RWPE2 (cell line): ENCODE measurements at regions not wholly inside any gene's neighbourhood (a gene's known extent, or its start where the extent isn't known, plus 50 kb on each side); places are given as distances from the start of the nearest gene placed in this dataset.

Source experiments
- ATAC-seq: fragments of 200-7000 bp; cut with Tn5 transposase; 3 replicates; pipeline ENCODE4 v1.9.1; 2021; ENCODE audit warnings: low read depth
- DNase-seq: peaks from one replicate; pipeline ENCODE4 v3.0.0-alpha.2; 2020; ENCODE audit warnings: low spot score
- H3K27ac ChIP-seq: fragments of 450-650 bp; 2 replicates; pipeline ENCODE4 v1.5.1; 2017; ENCODE audit warnings: mild to moderate bottlenecking; ENCODE audit not compliant: poor library complexity, severe bottlenecking
- H3K27me3 ChIP-seq: fragments of 250-450 bp; sonication (Bioruptor Pico); 2 replicates; pipeline ENCODE4 v1.5.1; 2021; ENCODE audit warnings: mild to moderate bottlenecking, moderate library complexity; ENCODE audit not compliant: insufficient read depth, poor library complexity, severe bottlenecking
- H3K36me3 ChIP-seq: fragments of 250-450 bp; sonication (Bioruptor Pico); 2 replicates; pipeline ENCODE4 v1.5.1; 2020; ENCODE audit warnings: low read depth, mild to moderate bottlenecking, moderate library complexity
- H3K4me1 ChIP-seq: fragments of 250-450 bp; sonication (Bioruptor Pico); 2 replicates; pipeline ENCODE4 v1.5.1; 2021; ENCODE audit warnings: mild to moderate bottlenecking, moderate library complexity; ENCODE audit not compliant: insufficient read depth, poor library complexity, severe bottlenecking
- H3K4me3 ChIP-seq: fragments of 250-450 bp; sonication (Bioruptor Pico); 2 replicates; pipeline ENCODE4 v1.5.1; 2021; ENCODE audit warnings: mild to moderate bottlenecking, moderate library complexity; ENCODE audit not compliant: severe bottlenecking
- H3K9me3 ChIP-seq: fragments of 250-450 bp; sonication (Bioruptor Pico); 2 replicates; pipeline ENCODE4 v1.5.1; 2021; ENCODE audit warnings: mild to moderate bottlenecking, moderate library complexity; ENCODE audit not compliant: severe bottlenecking
- CTCF ChIP-seq: fragments of 450-650 bp; IDR thresholded peaks from one replicate; pipeline ENCODE4 v1.5.1; 2017; ENCODE audit warnings: mild to moderate bottlenecking, moderate library complexity; ENCODE audit not compliant: poor library complexity, severe bottlenecking

DNA sequence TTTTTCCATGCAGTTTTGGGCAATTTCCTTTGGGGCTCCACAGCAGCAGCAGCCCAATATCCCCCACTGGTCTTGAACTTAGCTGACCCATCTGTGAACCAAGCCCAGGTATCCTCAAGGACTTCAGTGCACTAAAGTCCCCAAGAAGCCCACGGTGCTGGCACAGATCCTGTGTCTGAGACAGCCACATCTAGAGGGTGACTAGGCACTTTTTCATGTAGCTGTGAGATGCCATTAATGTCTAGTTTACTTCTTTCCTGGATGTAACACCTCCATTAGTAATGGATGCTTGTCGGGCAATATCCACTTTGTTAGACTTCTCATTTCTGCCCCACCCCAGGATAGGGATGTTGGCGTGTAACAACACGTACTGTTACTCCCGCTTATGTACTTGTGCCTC lies 117.9 kb downstream of the GPCPD1 start:
- no peak for TF ChIP-seq CTCF
- H3K27me3 ChIP-seq: peaks cover 7% of the 10 kb centered on the region
- no peak overlapping the region for H3K27ac ChIP-seq
- no peak for ATAC-seq
- no peak overlapping the region for H3K4me3 ChIP-seq
- no peaks in the 10 kb centered on the region for H3K9me3 ChIP-seq
- DNase-seq: no peak
- H3K36me3 ChIP-seq: no peaks in the 10 kb centered on the region
- H3K4me1 ChIP-seq: no peaks in the 10 kb centered on the region

DNA sequence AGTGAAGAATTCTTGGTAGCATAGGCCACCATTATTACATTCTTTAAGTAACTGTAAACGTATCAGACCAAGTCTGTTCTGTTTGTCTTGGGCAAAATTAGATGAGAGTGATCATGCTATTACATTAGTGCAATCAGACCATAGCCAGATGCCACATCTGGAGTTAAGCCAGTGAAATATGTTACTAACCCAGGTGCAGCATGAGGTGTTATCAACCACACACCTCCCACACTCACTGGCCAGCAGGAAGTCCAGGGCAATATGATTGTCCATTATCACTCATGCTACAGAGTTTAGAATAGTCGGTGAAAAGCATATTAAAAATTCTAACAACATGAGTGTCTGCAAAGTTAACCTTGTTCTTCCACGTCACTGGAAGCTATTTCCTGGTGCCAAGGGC lies 119.4 kb downstream of the GPCPD1 start:
- Histone ChIP-seq H3K36me3 (no peaks in the 10 kb centered on the region), H3K27me3 (peaks cover 7% of the 10 kb centered on the region), H3K27ac (no peak overlapping the region), H3K9me3 (no peaks in the 10 kb centered on the region), H3K4me1 (no peaks in the 10 kb centered on the region), H3K4me3 (no peak overlapping the region)
- no peak for TF ChIP-seq CTCF
- ATAC-seq (no peak), DNase-seq (no peak)

DNA sequence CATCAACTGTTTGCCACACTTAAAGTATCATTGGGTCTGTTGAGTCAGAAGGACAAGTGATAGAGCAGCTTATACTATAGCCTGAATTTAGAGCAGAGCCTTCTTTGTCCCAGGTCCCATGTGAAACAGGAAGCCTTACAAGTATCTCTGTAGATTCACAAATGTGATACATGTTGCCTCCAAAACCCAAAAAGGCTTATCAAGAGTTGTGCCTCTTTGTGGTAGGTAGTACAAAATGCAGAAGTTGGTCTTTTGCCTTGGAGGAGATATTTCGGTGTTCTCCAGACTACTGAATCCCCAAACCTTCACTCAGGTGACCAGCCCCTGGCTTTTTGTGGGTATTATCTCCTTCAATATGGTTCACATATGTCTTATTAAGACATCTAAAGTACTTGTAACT lies 121.2 kb downstream of the GPCPD1 start:
- no peak for TF ChIP-seq CTCF
- H3K27ac ChIP-seq: no peak overlapping the region
- H3K9me3 ChIP-seq: no peaks in the 10 kb centered on the region
- ATAC-seq (no peak), DNase-seq (no peak)
- no peaks in the 10 kb centered on the region for H3K36me3 ChIP-seq
- no peak overlapping the region for H3K4me3 ChIP-seq
- peaks cover 7% of the 10 kb centered on the region for H3K27me3 ChIP-seq
- no peaks in the 10 kb centered on the region for H3K4me1 ChIP-seq

DNA sequence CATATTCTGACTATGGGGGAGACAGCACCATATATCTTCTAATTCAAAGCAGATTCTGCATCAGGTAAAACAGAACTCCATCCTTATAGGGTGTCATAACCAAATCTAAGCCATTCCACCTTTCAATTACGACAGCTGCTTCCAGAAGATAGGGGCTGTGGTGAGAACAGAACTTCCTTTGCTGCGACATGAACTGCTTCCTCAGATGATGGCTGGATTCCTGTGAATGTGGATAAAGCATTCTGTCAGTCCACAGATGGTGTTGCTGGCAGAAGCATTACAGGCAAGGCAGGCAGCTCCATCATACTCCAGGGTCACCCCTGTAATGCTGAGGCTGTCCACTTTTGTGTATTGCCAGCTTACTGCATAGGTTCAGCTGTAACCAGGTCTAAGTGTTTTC lies 122.0 kb downstream of the GPCPD1 start:
- ATAC-seq: no peak
- DNase-seq: no peak
- TF ChIP-seq CTCF: no peak
- Histone ChIP-seq H3K36me3 (no peaks in the 10 kb centered on the region), H3K27ac (no peak overlapping the region), H3K27me3 (peaks cover 7% of the 10 kb centered on the region), H3K9me3 (no peaks in the 10 kb centered on the region), H3K4me3 (no peak overlapping the region), H3K4me1 (no peaks in the 10 kb centered on the region)

- Histone ChIP-seq H3K4me1 (no peaks in the 10 kb centered on the region), H3K36me3 (no peaks in the 10 kb centered on the region), H3K9me3 (no peaks in the 10 kb centered on the region), H3K4me3 (no peak overlapping the region), H3K27ac (no peak overlapping the region), H3K27me3 (peaks cover 7% of the 10 kb centered on the region)
- no peak for TF ChIP-seq CTCF
- ATAC-seq (no peak), DNase-seq (no peak)
Measured at GRCh38 chr20:5486377-5487054, 124.3 kb downstream of the GPCPD1 start.
